NCI-H345 treated with DMSO at 0.1 percent for 48 hours (cell line): ENCODE measurements at regions not wholly inside any gene's neighbourhood (a gene's known extent, or its start where the extent isn't known, plus 50 kb on each side); places are given as distances from the start of the nearest gene placed in this dataset.
A peak's percentile ranks its signal among the peaks of the same experiment; 100 is the strongest.

Source experiments
- DNase-seq: peaks from one replicate; lab custom pipeline; 2025; ENCODE audit not compliant: unreplicated experiment; lab: John Stamatoyannopoulos, UW

- DNase-seq = no peak
These were observed 914.3 kb upstream of the ARPP21 start for GRCh38 chr3:34724916-34725499.

GRCh38 chr3:34725774-34726173 is 913.6 kb upstream of the ARPP21 start:
- no peak for DNase-seq

- DNase-seq = no peak
These were observed 911.6 kb upstream of the ARPP21 start for GRCh38 chr3:34727700-34728099.

GRCh38 chr3:34742151-34742550 is 897.2 kb upstream of the ARPP21 start:
- DNase-seq = no peak

GRCh38 chr3:34758630-34759261 is 880.6 kb upstream of the ARPP21 start:
- DNase-seq = no peak

GRCh38 chr3:34777386-34777785 is 861.9 kb upstream of the ARPP21 start:
- DNase-seq = no peak

- no peak for DNase-seq
These were observed 860.2 kb upstream of the ARPP21 start for GRCh38 chr3:34779092-34779491.

- no peak for DNase-seq
These were observed 859.0 kb upstream of the ARPP21 start for GRCh38 chr3:34780294-34780693.

- DNase-seq = no peak
These were observed 858.4 kb upstream of the ARPP21 start for GRCh38 chr3:34780973-34781372.

- peak; percentile 13 for DNase-seq
These were observed 856.5 kb upstream of the ARPP21 start for GRCh38 chr3:34782871-34783270.

- DNase-seq = no peak
These were observed 855.4 kb upstream of the ARPP21 start for GRCh38 chr3:34783876-34784275.

- DNase-seq = no peak
These were observed 846.3 kb upstream of the ARPP21 start for GRCh38 chr3:34793057-34793456.

GRCh38 chr3:34807611-34808010 is 831.7 kb upstream of the ARPP21 start:
- DNase-seq = no peak

- DNase-seq = no peak
These were observed 831.0 kb upstream of the ARPP21 start for GRCh38 chr3:34808287-34808686.

- no peak for DNase-seq
These were observed 810.5 kb upstream of the ARPP21 start for GRCh38 chr3:34828847-34829246.

- DNase-seq = no peak
These were observed 806.3 kb upstream of the ARPP21 start for GRCh38 chr3:34832865-34833508.

GRCh38 chr3:34837848-34838741 is 801.2 kb upstream of the ARPP21 start:
- no peak for DNase-seq

- no peak for DNase-seq
These were observed 796.4 kb upstream of the ARPP21 start for GRCh38 chr3:34842706-34843480.

- no peak for DNase-seq
These were observed 795.1 kb upstream of the ARPP21 start for GRCh38 chr3:34844323-34844620.

- no peak for DNase-seq
These were observed 788.2 kb upstream of the ARPP21 start for GRCh38 chr3:34851137-34851536.

GRCh38 chr3:34852844-34853439 is 786.4 kb upstream of the ARPP21 start:
- no peak for DNase-seq
